ENCODE measurements at regions not wholly inside any gene's neighbourhood (a gene's known extent, or its start where the extent isn't known, plus 50 kb on each side); places are given as distances from the start of the nearest gene placed in this dataset.

DNA sequence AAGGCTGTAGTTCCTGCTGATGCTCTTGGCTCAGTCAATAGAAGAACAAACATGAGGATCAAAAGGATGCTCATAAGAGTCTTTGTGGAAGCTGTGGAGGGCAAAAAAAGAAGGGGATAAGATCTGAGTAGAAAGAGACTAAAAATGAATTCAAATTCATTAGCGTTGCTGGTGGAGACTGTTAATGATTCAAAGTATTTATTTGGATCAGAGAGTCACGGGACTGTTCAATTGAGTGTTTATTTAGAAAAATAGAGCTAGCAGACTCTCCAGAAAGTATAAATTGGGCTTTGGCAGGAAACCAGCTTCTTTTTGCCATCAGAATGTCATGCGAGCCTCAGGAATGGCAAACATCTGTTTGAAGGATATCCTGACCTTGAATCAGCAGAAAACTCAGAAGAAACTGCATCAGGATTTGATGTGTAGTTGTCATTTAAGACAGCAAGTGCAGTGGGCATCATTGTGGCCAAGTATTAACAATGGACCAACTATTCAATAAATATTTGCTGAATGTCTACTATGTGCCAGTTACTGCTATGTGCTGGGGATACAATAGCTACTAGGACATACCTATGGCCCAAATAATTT, 126.4 kb downstream of the TBC1D30 start (continued):
- TF ChIP-seq ZNF337 (CRISPR knock-in tag; IDR thresholded peaks at IDR 0.05; ENCODE audit: borderline replicate concordance, low read depth): no peak
- TF ChIP-seq PHF8 (CRISPR knock-in tag; IDR thresholded peaks at IDR 0.05): no peak
- no peak for TF ChIP-seq ZNF20 (CRISPR knock-in tag; IDR thresholded peaks at IDR 0.05)
- TF ChIP-seq TCF7L2 (IDR thresholded peaks at IDR 0.05; ENCODE audit: low read depth, low read length): no peak
- TF ChIP-seq SETDB1 (CRISPR knock-in tag; IDR thresholded peaks at IDR 0.05; ENCODE audit: borderline replicate concordance): no peak
- TF ChIP-seq, protein P1, sequence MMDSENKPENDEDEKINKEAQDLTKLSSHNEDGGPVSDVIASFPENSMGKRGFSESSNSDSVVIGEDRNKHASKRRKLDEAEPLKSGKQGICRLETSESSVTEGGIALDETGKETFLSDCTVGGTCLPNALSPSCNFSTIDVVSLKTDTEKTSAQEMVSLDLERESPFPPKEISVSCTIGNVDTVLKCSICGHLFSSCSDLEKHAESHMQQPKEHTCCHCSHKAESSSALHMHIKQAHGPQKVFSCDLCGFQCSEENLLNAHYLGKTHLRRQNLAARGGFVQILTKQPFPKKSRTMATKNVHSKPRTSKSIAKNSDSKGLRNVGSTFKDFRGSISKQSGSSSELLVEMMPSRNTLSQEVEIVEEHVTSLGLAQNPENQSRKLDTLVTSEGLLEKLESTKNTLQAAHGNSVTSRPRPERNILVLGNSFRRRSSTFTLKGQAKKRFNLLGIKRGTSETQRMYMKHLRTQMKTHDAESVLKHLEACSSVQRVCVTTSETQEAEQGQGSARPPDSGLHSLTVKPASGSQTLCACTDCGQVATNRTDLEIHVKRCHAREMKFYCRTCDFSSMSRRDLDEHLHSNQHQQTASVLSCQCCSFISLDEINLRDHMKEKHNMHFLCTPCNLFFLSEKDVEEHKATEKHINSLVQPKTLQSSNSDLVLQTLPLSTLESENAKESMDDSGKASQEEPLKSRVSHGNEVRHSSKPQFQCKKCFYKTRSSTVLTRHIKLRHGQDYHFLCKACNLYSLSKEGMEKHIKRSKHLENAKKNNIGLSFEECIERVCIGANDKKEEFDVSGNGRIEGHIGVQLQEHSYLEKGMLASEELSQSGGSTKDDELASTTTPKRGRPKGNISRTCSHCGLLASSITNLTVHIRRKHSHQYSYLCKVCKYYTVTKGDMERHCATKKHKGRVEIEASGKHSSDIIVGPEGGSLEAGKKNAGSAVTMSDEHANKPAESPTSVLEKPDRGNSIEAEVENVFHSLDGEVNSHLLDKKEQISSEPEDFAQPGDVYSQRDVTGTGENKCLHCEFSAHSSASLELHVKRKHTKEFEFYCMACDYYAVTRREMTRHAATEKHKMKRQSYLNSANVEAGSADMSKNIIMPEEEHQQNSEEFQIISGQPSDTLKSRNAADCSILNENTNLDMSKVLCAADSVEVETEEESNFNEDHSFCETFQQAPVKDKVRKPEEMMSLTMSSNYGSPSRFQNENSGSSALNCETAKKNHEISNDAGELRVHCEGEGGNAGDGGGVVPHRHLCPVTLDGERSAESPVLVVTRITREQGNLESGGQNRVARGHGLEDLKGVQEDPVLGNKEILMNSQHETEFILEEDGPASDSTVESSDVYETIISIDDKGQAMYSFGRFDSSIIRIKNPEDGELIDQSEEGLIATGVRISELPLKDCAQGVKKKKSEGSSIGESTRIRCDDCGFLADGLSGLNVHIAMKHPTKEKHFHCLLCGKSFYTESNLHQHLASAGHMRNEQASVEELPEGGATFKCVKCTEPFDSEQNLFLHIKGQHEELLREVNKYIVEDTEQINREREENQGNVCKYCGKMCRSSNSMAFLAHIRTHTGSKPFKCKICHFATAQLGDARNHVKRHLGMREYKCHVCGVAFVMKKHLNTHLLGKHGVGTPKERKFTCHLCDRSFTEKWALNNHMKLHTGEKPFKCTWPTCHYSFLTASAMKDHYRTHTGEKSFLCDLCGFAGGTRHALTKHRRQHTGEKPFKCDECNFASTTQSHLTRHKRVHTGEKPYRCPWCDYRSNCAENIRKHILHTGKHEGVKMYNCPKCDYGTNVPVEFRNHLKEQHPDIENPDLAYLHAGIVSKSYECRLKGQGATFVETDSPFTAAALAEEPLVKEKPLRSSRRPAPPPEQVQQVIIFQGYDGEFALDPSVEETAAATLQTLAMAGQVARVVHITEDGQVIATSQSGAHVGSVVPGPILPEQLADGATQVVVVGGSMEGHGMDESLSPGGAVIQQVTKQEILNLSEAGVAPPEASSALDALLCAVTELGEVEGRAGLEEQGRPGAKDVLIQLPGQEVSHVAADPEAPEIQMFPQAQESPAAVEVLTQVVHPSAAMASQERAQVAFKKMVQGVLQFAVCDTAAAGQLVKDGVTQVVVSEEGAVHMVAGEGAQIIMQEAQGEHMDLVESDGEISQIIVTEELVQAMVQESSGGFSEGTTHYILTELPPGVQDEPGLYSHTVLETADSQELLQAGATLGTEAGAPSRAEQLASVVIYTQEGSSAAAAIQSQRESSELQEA (CRISPR knock-in tag; IDR thresholded peaks at IDR 0.05; ENCODE audit: not compliant biosample characterization): no peak
- no peak for TF ChIP-seq YY1 (IDR thresholded peaks at IDR 0.05; ENCODE audit: insufficient read depth, insufficient replicate concordance, low read depth, low read length)
- TF ChIP-seq ZFP1 (CRISPR knock-in tag; IDR thresholded peaks at IDR 0.05): no peak
- TF ChIP-seq, protein P2, sequence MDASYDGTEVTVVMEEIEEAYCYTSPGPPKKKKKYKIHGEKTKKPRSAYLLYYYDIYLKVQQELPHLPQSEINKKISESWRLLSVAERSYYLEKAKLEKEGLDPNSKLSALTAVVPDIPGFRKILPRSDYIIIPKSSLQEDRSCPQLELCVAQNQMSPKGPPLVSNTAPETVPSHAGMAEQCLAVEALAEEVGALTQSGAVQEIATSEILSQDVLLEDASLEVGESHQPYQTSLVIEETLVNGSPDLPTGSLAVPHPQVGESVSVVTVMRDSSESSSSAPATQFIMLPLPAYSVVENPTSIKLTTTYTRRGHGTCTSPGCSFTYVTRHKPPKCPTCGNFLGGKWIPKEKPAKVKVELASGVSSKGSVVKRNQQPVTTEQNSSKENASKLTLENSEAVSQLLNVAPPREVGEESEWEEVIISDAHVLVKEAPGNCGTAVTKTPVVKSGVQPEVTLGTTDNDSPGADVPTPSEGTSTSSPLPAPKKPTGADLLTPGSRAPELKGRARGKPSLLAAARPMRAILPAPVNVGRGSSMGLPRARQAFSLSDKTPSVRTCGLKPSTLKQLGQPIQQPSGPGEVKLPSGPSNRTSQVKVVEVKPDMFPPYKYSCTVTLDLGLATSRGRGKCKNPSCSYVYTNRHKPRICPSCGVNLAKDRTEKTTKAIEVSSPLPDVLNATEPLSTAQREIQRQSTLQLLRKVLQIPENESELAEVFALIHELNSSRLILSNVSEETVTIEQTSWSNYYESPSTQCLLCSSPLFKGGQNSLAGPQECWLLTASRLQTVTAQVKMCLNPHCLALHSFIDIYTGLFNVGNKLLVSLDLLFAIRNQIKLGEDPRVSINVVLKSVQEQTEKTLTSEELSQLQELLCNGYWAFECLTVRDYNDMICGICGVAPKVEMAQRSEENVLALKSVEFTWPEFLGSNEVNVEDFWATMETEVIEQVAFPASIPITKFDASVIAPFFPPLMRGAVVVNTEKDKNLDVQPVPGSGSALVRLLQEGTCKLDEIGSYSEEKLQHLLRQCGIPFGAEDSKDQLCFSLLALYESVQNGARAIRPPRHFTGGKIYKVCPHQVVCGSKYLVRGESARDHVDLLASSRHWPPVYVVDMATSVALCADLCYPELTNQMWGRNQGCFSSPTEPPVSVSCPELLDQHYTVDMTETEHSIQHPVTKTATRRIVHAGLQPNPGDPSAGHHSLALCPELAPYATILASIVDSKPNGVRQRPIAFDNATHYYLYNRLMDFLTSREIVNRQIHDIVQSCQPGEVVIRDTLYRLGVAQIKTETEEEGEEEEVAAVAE (CRISPR knock-in tag; IDR thresholded peaks at IDR 0.05; ENCODE audit: borderline replicate concordance): no peak
